ENCODE measurements at regions not wholly inside any gene's neighbourhood (a gene's known extent, or its start where the extent isn't known, plus 50 kb on each side); places are given as distances from the start of the nearest gene placed in this dataset.

DNA sequence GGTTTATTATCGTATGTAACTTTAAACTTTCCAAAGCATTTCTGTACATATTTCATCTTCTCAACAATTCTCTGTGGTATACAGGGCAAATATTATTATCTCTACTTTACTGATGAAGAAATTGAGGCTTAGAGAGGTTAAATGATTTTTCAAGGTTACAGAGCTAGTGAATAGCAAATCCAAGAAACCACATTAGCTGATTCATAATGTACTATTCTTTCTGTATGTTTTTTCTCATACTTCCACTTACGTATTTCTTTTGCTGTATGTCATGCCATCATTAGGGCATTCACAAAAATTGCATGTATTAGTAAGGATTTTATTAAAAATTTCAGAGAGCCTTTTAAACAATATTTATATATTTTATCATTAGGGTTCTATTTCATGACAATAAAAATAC is 372.4 kb upstream of the DMAC1 start:
- H3K9me3 ChIP-seq, result no peaks in the 10 kb centered on the region
- no peaks in the 10 kb centered on the region for H3K27me3 ChIP-seq

DNA sequence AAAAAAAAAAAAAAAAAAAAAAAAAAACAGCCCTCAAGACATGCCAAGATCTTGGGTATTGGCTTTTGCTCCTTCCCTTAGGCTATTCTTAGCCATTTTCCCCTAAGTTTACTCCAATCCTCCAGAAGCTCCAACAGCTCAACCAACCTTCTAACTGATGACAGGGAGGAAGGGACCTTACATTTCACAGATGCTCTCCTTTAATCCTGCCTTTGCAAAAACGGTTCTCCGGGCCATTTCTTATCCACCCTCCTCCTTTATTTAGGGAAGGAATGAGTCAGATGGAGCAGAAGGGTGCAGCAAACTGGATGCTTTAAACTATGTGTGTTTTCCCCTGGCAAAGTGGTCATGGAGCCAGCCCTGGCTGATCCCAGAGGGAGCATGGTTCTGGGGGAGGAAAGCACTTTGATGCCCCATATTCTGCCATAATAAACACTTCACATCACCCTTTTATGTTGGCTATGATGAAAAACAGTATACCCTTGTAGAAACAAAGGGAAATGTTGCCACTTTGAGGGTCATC is 369.4 kb upstream of the DMAC1 start:
- WGBS, 2 donors, result 52 to 68% methylated on average over 2 of the region's 2 CpGs
- ATAC-seq (ENCODE audit: low FRiP score in 2 of 2) (no peak), DNase-seq (no peak)
- no peak overlapping the region for H3K27ac ChIP-seq
- H3K36me3 ChIP-seq, result no peaks in the 10 kb centered on the region
- H3K27me3 ChIP-seq, result no peaks in the 10 kb centered on the region
- H3K9me3 ChIP-seq, result no peaks in the 10 kb centered on the region
- H3K4me3 ChIP-seq, result no peak overlapping the region
- H3K4me1 ChIP-seq, result no peaks in the 10 kb centered on the region
- no peak for TF ChIP-seq POLR2AphosphoS5 (IDR thresholded peaks at IDR 0.05)
- no peak for TF ChIP-seq POLR2A (IDR thresholded peaks at IDR 0.05)

More for the DNA sequence above, 372.4 kb upstream of the DMAC1 start:
- no peaks in the 10 kb centered on the region for H3K4me1 ChIP-seq
- ATAC-seq (ENCODE audit: low FRiP score in 2 of 2) (no peak), DNase-seq (no peak)
- TF ChIP-seq, protein P1, sequence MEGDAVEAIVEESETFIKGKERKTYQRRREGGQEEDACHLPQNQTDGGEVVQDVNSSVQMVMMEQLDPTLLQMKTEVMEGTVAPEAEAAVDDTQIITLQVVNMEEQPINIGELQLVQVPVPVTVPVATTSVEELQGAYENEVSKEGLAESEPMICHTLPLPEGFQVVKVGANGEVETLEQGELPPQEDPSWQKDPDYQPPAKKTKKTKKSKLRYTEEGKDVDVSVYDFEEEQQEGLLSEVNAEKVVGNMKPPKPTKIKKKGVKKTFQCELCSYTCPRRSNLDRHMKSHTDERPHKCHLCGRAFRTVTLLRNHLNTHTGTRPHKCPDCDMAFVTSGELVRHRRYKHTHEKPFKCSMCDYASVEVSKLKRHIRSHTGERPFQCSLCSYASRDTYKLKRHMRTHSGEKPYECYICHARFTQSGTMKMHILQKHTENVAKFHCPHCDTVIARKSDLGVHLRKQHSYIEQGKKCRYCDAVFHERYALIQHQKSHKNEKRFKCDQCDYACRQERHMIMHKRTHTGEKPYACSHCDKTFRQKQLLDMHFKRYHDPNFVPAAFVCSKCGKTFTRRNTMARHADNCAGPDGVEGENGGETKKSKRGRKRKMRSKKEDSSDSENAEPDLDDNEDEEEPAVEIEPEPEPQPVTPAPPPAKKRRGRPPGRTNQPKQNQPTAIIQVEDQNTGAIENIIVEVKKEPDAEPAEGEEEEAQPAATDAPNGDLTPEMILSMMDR (IDR thresholded peaks at IDR 0.05), result no peak
- TF ChIP-seq EP300 (IDR thresholded peaks at IDR 0.05) (no peak), POLR2A (IDR thresholded peaks at IDR 0.05) (no peak), POLR2AphosphoS5 (IDR thresholded peaks at IDR 0.05) (no peak)
- no peak overlapping the region for H3K27ac ChIP-seq
- 72 to 76% methylated on average over 2 of the region's 2 CpGs for WGBS, 2 donors
- H3K36me3 ChIP-seq, result no peaks in the 10 kb centered on the region
- H3K4me3 ChIP-seq, result no peak overlapping the region

DNA sequence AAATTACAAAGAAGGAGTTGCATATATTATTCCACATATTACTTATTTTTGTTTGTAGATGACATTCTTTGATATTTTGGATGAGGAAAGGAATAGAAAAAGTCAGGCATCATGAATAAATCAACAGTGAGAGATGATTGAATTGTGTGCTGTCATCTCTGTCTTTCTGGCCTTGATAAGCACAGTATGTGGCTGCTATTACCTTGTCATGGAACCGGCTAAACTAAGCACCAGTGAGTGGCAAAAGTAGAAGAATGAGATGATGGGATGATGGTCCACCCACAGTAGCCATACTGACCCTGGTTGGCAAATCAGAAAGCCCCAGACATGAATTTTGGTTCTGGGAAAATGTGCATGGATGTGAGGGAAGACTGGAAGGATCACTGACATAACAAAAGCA is 361.2 kb upstream of the DMAC1 start:
- TF ChIP-seq EP300 (IDR thresholded peaks at IDR 0.05), result no peak
- TF ChIP-seq, protein P1 (IDR thresholded peaks at IDR 0.05), result no peak
- TF ChIP-seq POLR2A (IDR thresholded peaks at IDR 0.05), result no peak
- no peak for ATAC-seq (ENCODE audit: low FRiP score in 2 of 2)
- no peak for DNase-seq
- Histone ChIP-seq H3K4me3 (no peak overlapping the region), H3K9me3 (no peaks in the 10 kb centered on the region), H3K4me1 (no peaks in the 10 kb centered on the region), H3K27ac (no peak overlapping the region), H3K36me3 (no peaks in the 10 kb centered on the region), H3K27me3 (no peaks in the 10 kb centered on the region)
- WGBS, 2 donors, result 74 to 86% methylated on average over 1 of the region's 1 CpG

DNA sequence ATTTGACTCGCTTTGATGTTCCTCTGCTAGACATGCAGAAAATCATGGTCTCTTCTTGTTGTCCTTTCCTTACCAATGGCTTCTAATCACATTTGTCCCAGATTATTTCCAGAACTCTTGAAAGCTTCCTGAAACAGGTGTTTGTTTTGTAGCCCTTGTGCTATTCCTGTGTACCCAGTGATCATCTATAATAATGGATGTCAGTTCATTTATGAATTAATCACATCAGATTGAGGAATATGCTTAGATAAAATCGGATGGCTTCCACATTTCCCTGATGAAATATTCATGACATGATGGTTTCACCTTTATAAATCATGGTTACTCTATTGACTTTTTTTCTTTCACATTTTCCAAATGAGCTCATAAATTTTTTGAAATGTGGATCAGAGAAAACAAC is 359.0 kb upstream of the DMAC1 start:
- TF ChIP-seq POLR2AphosphoS5 (IDR thresholded peaks at IDR 0.05) (no peak), POLR2A (IDR thresholded peaks at IDR 0.05) (no peak), EP300 (IDR thresholded peaks at IDR 0.05) (no peak)
- TF ChIP-seq, protein P1 (IDR thresholded peaks at IDR 0.05), result no peak
- H3K27ac ChIP-seq, result no peak overlapping the region
- DNase-seq (no peak), ATAC-seq (ENCODE audit: low FRiP score in 2 of 2) (no peak)
- no peak overlapping the region for H3K4me3 ChIP-seq
- no peaks in the 10 kb centered on the region for H3K27me3 ChIP-seq
- H3K9me3 ChIP-seq, result no peaks in the 10 kb centered on the region
- H3K4me1 ChIP-seq, result no peaks in the 10 kb centered on the region
- H3K36me3 ChIP-seq, result no peaks in the 10 kb centered on the region
- 82 to 89% methylated on average over 2 of the region's 2 CpGs for WGBS, 2 donors

DNA sequence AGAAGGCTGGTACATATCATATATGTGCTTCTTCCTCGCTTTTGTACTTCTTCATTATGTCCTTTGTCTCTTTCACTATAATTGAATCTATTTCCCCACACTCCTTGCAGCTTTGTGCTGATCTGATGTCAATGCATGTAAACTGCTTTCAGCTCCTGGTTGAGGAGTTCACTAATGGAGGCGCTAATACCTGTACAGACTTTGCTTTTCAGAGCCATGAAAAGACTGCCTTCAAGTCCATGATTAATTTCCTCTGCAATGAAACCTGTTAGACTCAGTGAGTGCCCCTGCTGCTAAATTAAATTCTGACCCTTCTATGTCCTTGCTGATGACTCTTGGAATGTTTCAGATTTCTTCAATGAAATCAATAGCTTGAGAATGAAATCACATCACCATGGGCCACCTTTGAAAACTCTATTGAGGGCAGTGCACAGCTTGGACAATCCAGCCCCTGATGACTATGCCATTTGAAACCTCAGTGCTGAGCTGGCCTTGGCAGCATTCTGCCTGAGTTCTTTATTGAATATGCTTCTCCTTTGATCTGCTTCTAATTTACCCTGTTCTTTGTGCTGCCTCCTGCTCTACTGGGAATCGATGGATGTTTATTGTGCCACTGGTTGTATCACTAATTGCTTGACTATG is 358.2 kb upstream of the DMAC1 start:
- no peak for DNase-seq
- WGBS, 2 donors, result 92 to 96% methylated on average over 3 of the region's 3 CpGs
- TF ChIP-seq EP300 (IDR thresholded peaks at IDR 0.05), result no peak
- no peak for TF ChIP-seq POLR2AphosphoS5 (IDR thresholded peaks at IDR 0.05)
- TF ChIP-seq POLR2A (IDR thresholded peaks at IDR 0.05), result no peak
- TF ChIP-seq, protein P1 (IDR thresholded peaks at IDR 0.05), result no peak
- no peaks in the 10 kb centered on the region for H3K9me3 ChIP-seq
- no peak overlapping the region for H3K4me3 ChIP-seq
- H3K27ac ChIP-seq, result no peak overlapping the region
- no peak for ATAC-seq (ENCODE audit: low FRiP score in 2 of 2)
- no peaks in the 10 kb centered on the region for H3K4me1 ChIP-seq
- H3K36me3 ChIP-seq, result no peaks in the 10 kb centered on the region
- no peaks in the 10 kb centered on the region for H3K27me3 ChIP-seq
